ENCODE measurements at regions not wholly inside any gene's neighbourhood (a gene's known extent, or its start where the extent isn't known, plus 50 kb on each side); places are given as distances from the start of the nearest gene placed in this dataset.
A peak's percentile ranks its signal among the peaks of the same experiment; 100 is the strongest.
"Not testable (repeated sequence)": the region's sequence is repeated elsewhere in the genome, so short reads cannot be mapped to it uniquely, and the experiment has no call there.

- DNase-seq (ENCODE audit: low spot score) = peak; percentile 85
- ChIA-PET POLR2A (ENCODE audit: low non-redundant PET) (no interaction called here), CTCF (interaction anchor here (0.5 to 4.6 kb wide), 22 partner anchors 10 to 528 kb away, joined by 3 to 80 read pairs (median 3); partner anchors contain the start of gene ANKRD18B)
- no peak overlapping the region for H3K27ac ChIP-seq
- TF ChIP-seq, protein P1, sequence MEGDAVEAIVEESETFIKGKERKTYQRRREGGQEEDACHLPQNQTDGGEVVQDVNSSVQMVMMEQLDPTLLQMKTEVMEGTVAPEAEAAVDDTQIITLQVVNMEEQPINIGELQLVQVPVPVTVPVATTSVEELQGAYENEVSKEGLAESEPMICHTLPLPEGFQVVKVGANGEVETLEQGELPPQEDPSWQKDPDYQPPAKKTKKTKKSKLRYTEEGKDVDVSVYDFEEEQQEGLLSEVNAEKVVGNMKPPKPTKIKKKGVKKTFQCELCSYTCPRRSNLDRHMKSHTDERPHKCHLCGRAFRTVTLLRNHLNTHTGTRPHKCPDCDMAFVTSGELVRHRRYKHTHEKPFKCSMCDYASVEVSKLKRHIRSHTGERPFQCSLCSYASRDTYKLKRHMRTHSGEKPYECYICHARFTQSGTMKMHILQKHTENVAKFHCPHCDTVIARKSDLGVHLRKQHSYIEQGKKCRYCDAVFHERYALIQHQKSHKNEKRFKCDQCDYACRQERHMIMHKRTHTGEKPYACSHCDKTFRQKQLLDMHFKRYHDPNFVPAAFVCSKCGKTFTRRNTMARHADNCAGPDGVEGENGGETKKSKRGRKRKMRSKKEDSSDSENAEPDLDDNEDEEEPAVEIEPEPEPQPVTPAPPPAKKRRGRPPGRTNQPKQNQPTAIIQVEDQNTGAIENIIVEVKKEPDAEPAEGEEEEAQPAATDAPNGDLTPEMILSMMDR (conservative IDR thresholded peaks at IDR 0.05; ENCODE audit: low read depth) = peak; percentile 98
Measured at GRCh38 chr9:33623658-33624586, 99.9 kb downstream of the ANKRD18B start.

DNA sequence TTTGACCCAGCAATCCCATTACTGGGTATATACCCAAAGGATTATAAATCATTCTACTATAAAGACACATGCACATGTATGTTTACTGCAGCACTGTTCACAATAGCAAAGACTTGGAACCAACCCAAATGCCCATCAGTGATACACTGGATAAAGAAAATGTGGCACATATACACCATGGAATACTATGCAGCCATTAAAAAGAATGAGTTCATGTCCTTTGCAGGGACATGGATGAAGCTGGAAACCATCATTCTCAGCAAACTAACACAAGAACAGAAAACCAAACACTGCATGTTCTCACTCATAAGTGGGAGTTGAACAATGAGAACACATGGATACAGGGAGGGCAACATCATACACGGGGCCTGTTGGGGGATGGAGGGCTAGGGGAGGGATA lies 104.3 kb downstream of the ANKRD18B start:
- CTCF ChIA-PET = interaction anchor here (2.3 kb wide), 1 partner anchor 93 kb away, joined by 8 read pairs; no protein-coding TSS in a partner anchor
- H3K27ac ChIP-seq; POLR2A ChIA-PET (ENCODE audit: low non-redundant PET); DNase-seq (ENCODE audit: low spot score): not testable (repeated sequence)

- CTCF ChIA-PET = interaction anchor here (0.7 to 2.3 kb wide), 3 partner anchors 9 to 424 kb away, joined by 3 to 8 read pairs (median 3); no protein-coding TSS in a partner anchor
- TF ChIP-seq, protein P1 (conservative IDR thresholded peaks at IDR 0.05; ENCODE audit: low read depth) = no peak
- POLR2A ChIA-PET (ENCODE audit: low non-redundant PET) = no interaction called here
- no peak overlapping the region for H3K27ac ChIP-seq
- DNase-seq (ENCODE audit: low spot score) = no peak
Measured at GRCh38 chr9:33628865-33629410, 104.9 kb downstream of the ANKRD18B start.

DNA sequence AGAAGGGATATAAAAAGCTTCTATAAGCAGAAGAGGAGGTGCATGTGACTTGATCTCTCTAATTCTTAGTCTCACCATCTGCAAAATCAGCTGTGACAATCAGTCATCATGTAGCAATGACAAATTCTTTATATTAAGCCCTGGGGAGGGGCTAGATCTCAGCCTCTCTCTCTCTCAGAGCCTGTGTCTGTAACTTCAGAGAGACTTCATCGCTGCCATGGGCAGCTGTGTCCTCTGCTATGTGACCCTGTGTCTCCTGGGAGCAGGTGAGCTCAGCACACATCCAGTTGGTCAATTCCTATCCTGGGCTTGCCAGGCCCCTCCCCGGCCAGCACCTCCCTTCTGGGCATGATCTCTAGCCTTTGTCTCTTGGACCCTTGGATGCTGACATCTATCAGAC lies 109.6 kb downstream of the ANKRD18B start:
- POLR2A ChIA-PET (ENCODE audit: low non-redundant PET) = no interaction called here
- CTCF ChIA-PET = interaction anchor here (0.6 to 1.8 kb wide), 2 partner anchors 10 to 222 kb away, joined by 4 to 8 read pairs; no protein-coding TSS in a partner anchor
- no peak for DNase-seq (ENCODE audit: low spot score)
- H3K27ac ChIP-seq = no peak overlapping the region
- TF ChIP-seq, protein P1 (conservative IDR thresholded peaks at IDR 0.05; ENCODE audit: low read depth) = no peak

DNA sequence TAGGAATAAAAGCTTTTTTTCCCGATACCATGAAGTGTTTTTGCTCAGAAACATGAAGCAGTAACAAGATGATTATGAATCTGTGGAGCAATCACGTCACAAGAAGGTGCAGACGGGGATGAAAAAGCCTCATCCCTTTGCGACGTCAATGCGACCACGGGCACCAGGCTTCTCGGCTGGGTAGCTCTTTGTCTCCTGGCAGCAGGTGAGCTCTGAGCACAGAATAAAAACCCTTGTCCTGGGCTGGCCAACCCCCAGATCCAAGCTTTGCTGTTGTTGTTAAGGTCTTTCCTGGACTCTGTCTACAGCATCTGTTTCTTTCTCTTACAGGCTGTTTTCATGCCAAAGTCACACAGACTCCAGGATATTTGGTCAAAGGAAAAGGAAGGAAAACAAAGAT lies 113.8 kb downstream of the ANKRD18B start:
- TF ChIP-seq, protein P1 (conservative IDR thresholded peaks at IDR 0.05; ENCODE audit: low read depth) = no peak
- no peak overlapping the region for H3K27ac ChIP-seq
- no peak for DNase-seq (ENCODE audit: low spot score)
- ChIA-PET POLR2A (ENCODE audit: low non-redundant PET) (no interaction called here), CTCF (interaction anchor here (0.6 to 1.2 kb wide), 3 partner anchors 14 to 210 kb away, joined by 3 read pairs; no protein-coding TSS in a partner anchor)

GRCh38 chr9:33638391-33638915 lies 114.4 kb downstream of the ANKRD18B start:
- TF ChIP-seq, protein P1 (conservative IDR thresholded peaks at IDR 0.05; ENCODE audit: low read depth) = no peak
- POLR2A ChIA-PET (ENCODE audit: low non-redundant PET) = no interaction called here
- no peak overlapping the region for H3K27ac ChIP-seq
- CTCF ChIA-PET = interaction anchor here (0.6 to 1.2 kb wide), 3 partner anchors 14 to 209 kb away, joined by 3 read pairs; no protein-coding TSS in a partner anchor
- no peak for DNase-seq (ENCODE audit: low spot score)

All from RWPE1 (cell line).